SK-N-SH (cell line): ENCODE measurements at regions not wholly inside any gene's neighbourhood (a gene's known extent, or its start where the extent isn't known, plus 50 kb on each side); places are given as distances from the start of the nearest gene placed in this dataset.
"Not testable (repeated sequence)": the region's sequence is repeated elsewhere in the genome, so short reads cannot be mapped to it uniquely, and the experiment has no call there.

Experiments
- CTCF ChIP-seq: fragments of 200-600 bp; sonication (generic); IDR thresholded peaks from 2 replicates; pipeline ENCODE4 v1.6.1; 2017; ENCODE audit warnings: antibody characterized with exemption, mild to moderate bottlenecking, moderate library complexity
- EZH2phosphoT487 ChIP-seq: fragments of 200-600 bp; sonication (generic); IDR thresholded peaks from 2 replicates; pipeline ENCODE4 v1.6.1; 2017; ENCODE audit warnings: low read depth, mixed run types, mild to moderate bottlenecking, antibody characterized with exemption, moderate library complexity, borderline replicate concordance
- JUND ChIP-seq: IDR thresholded peaks from 2 replicates; pipeline ENCODE4 v1.4.0; 2012

GRCh38 chr3:101133197-101133596 lies 140.0 kb upstream of the ABI3BP start:
- not testable (repeated sequence) for TF ChIP-seq CTCF, JUND, EZH2phosphoT487
